Stomach smooth muscle (tissue), 2 donors: ENCODE measurements at regions not wholly inside any gene's neighbourhood (a gene's known extent, or its start where the extent isn't known, plus 50 kb on each side); places are given as distances from the start of the nearest gene placed in this dataset.

Source experiments
- H3K27ac ChIP-seq: one replicate; pipeline ENCODE4 v1.7.0; 2013; ENCODE audit warnings: mild to moderate bottlenecking, low read length, inconsistent platforms
- H3K27me3 ChIP-seq, 2 donors: one replicate each; pipeline ENCODE4 v1.7.0; 2013; ENCODE audit warnings: low read length in 2 of 2; ENCODE audit not compliant: insufficient read depth in 2 of 2, control insufficient read depth in 1 of 2
- H3K36me3 ChIP-seq, 2 donors: one replicate each; pipeline ENCODE4 v1.7.0; 2013; ENCODE audit warnings: low read length in 2 of 2; ENCODE audit not compliant: control insufficient read depth in 2 of 2, insufficient read depth in 2 of 2
- H3K4me1 ChIP-seq: one replicate; pipeline ENCODE4 v1.7.0; 2013; ENCODE audit warnings: low read length; ENCODE audit not compliant: control insufficient read depth, insufficient read depth
- H3K4me3 ChIP-seq, 2 donors: one replicate each; pipeline ENCODE4 v1.7.0; 2013; ENCODE audit warnings: low read length in 2 of 2
- H3K9ac ChIP-seq, 2 donors: one replicate each; pipeline ENCODE4 v1.7.0; 2013; ENCODE audit warnings: low read length in 2 of 2, mild to moderate bottlenecking in 1 of 2
- H3K9me3 ChIP-seq, 2 donors: one replicate each; pipeline ENCODE4 v1.7.0; 2013; ENCODE audit warnings: low read length in 2 of 2; ENCODE audit not compliant: control insufficient read depth in 2 of 2
- donor health status: healthy.
- donor health status: Pancreatic carcinoma.

DNA sequence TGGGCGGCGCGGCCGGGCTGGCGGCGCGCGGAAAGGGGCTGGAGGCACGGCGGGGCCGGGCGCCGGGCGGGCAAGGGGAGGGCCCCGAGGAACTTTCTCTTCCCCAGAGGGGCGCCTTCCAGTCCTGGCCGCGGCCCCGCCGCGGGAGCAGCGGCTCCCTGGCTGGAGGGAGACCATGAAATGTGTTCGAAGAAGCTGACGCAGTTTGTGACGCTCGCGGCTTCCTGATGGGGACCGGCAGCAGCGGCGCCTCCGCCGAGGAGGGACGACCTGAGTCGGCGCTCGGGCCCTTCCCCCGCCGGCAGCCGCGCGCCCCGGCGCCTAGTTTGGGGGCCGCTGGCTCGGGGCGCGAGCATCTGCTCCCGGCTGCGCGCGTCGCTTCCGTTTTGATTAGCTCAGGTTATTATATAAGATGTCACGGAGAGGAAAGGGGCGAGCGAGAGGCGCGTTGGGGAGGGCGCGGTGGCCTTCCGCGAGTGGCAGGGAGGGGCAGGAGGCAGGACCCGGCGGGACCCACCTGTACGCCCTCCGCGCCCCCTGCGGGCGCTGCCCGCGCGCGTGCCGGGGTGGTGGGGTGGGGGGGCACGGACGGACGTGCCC, 57.1 kb upstream of the PCGF5 start:
- H3K27me3 ChIP-seq, result no peaks in the 10 kb centered on the region
- peak overlapping the region; percentile 77 to 82 for H3K4me3 ChIP-seq
- H3K36me3 ChIP-seq, result no peaks in the 10 kb centered on the region
- peak overlapping the region; percentile 92 for H3K9ac ChIP-seq
- peak overlapping the region; percentile 85 for H3K27ac ChIP-seq
- peaks cover 16% of the 10 kb centered on the region for H3K4me1 ChIP-seq
- no peaks in the 10 kb centered on the region for H3K9me3 ChIP-seq

DNA sequence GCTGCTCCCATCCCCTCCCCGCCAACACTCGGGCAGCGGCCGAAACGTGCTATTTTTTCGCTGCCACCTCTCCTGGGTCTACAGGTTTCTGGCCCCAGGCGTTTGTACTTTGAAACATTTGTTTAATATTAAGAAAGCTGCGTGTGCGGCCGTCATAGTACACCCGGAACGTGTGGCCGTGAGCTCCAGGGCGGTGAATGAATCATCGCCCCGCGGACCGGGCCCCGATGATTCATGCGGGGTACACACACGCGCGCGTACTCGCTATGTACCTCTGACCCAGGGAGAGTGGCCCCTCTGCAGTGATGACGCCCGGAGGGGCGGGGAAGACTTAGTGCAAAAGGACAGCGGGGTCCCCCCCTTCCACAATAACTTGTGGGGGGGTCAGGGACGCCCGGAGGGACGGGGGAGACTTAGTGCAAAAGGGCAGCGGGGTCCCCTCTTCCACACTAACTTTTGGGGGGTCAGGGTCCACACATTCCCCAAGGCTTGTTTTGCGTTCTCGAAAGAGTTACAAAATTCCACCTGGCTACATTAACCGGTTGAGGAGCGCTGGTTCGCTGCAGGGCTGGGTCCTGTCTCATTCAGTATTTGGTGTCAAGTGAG, 56.5 kb upstream of the PCGF5 start:
- peak overlapping the region; percentile 92 for H3K9ac ChIP-seq
- H3K4me3 ChIP-seq, result peak overlapping the region; percentile 77 to 82
- no peaks in the 10 kb centered on the region for H3K36me3 ChIP-seq
- H3K27me3 ChIP-seq, result no peaks in the 10 kb centered on the region
- H3K27ac ChIP-seq, result peak overlapping the region; percentile 85
- H3K4me1 ChIP-seq, result peaks cover 16% of the 10 kb centered on the region
- no peaks in the 10 kb centered on the region for H3K9me3 ChIP-seq

DNA sequence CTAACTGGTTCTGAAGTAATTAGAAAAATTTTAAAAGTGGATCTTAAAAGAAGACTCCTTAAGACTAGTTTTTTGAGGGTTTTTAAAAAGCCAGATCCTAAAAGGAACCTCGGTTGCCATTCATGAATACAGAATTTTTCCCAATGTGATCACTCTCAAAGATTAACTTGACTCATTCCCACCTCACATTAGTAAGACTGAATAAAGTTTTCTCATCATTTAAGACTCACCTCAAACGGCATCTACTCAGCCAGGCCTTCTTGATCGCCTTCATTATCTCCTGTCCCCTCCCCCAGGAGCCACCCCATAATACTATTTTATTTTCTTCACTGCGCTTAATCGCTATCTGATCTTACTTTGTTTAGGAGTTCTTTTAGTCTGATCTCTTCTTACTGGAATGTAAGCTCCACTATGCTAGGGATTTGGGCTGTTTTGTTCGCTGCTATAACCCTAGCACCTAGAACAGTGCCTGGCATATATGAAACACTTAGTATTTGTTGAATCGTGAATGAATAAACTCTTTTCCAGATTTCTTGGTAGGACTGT, 55.9 kb upstream of the PCGF5 start:
- Histone ChIP-seq H3K27me3 (no peaks in the 10 kb centered on the region), H3K27ac (peak overlapping the region; percentile 85)

DNA sequence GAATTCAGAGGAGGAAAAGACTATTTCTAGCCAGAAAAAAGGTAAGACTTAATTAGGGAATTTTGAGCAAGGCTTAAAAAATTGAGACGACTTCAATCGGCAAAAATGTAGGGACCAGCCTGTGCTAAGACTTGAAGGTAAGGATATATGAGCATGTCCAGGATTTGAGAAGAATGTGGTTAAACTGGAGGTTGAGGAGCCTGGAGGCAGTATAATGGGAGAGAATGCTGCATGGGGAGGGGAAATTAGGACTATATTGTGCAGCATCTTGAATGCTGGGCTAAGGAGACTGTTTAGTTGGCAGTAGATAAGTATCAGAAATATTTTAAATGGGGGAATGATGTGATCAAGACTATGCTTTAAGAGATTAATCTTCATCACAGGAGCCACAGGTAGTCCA, 53.1 kb upstream of the PCGF5 start:
- H3K4me3 ChIP-seq, result no peak overlapping the region
- H3K36me3 ChIP-seq, result no peaks in the 10 kb centered on the region
- H3K9ac ChIP-seq, result no peak overlapping the region
- no peaks in the 10 kb centered on the region for H3K9me3 ChIP-seq
- H3K4me1 ChIP-seq, result peaks cover 10% of the 10 kb centered on the region
- no peaks in the 10 kb centered on the region for H3K27me3 ChIP-seq
- H3K27ac ChIP-seq, result no peak overlapping the region

More for the DNA sequence above, 55.9 kb upstream of the PCGF5 start:
- Histone ChIP-seq H3K4me1 (peaks cover 16% of the 10 kb centered on the region), H3K9me3 (no peaks in the 10 kb centered on the region), H3K9ac (peak overlapping the region in 1 of 2 donors; percentile 92), H3K4me3 (peak overlapping the region; percentile 77 to 82), H3K36me3 (no peaks in the 10 kb centered on the region)

DNA sequence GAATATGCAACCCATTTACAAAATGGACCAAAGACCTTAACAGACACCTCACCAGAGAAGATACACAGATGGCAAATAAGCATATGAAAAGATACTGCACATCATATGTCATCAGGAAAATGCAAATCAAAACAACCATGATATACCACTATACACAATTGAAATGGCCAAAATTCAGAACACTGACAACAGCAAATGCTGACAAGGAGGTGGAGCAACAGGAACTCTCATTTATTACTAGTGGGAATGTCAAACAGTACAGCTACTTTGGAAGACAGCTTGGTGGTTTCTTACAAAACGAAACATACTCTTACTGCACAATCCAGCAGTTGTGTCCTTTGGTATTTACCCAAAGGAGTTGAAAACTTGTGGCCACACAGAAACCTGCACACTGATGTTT, 50.0 kb upstream of the PCGF5 start:
- H3K4me1 ChIP-seq, result no peaks in the 10 kb centered on the region
- no peaks in the 10 kb centered on the region for H3K27me3 ChIP-seq
- H3K9ac ChIP-seq, result no peak overlapping the region
- no peak overlapping the region for H3K27ac ChIP-seq
- H3K4me3 ChIP-seq, result no peak overlapping the region
- no peaks in the 10 kb centered on the region for H3K36me3 ChIP-seq
- no peaks in the 10 kb centered on the region for H3K9me3 ChIP-seq
